GM21390 (cell line): ENCODE measurements at regions not wholly inside any gene's neighbourhood (a gene's known extent, or its start where the extent isn't known, plus 50 kb on each side); places are given as distances from the start of the nearest gene placed in this dataset.
"Not testable (repeated sequence)": the region's sequence is repeated elsewhere in the genome, so short reads cannot be mapped to it uniquely, and the experiment has no call there.

Experiments used
- ATAC-seq: cut with Tn5 transposase; IDR thresholded peaks from one replicate; pipeline ENCODE4 v1.9.1; 2021; ENCODE audit not compliant: unreplicated experiment

- peak; percentile 2 for ATAC-seq
Measured at GRCh38 chr10:23742807-23743206, 303.9 kb downstream of the OTUD1 start.

- no peak for ATAC-seq
Measured at GRCh38 chr10:23754179-23754578, 315.3 kb downstream of the OTUD1 start.

DNA sequence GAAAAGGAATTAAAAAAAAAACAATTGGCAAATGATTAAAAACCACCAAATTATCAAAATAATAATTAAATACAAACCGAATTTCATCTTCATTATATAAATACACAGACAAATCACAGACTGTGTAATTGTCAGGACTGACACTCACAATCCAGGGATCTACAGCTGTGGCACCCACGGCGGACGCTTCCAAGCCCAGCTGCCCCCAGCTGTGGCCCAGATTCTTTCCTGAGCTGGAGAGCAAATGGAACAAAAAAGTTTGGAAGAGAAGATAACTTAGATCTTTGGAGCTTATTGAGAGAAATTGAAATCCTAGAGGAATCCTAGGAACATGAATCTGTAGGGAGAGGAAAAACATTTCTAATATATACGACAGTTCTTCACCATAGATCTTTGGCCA is 316.1 kb downstream of the OTUD1 start:
- ATAC-seq: no peak

DNA sequence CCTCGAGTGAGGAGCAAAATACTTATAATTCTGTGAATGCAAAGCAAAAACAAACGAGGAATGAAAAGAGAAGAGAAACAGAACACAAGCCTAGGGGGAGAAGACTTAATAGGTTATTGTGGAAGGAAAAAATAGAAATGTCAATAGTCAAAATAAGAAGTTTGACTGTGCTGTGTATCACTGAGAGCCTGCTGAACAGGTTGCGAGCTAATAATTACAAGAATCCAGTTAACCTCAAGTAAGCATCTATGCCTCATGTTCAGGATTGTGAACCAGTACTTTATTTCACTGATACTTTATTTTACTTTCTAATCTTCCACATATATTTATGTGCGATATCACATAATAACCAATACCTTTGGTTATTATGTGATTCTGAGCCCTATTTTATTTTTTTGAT is 316.7 kb downstream of the OTUD1 start:
- ATAC-seq: no peak

DNA sequence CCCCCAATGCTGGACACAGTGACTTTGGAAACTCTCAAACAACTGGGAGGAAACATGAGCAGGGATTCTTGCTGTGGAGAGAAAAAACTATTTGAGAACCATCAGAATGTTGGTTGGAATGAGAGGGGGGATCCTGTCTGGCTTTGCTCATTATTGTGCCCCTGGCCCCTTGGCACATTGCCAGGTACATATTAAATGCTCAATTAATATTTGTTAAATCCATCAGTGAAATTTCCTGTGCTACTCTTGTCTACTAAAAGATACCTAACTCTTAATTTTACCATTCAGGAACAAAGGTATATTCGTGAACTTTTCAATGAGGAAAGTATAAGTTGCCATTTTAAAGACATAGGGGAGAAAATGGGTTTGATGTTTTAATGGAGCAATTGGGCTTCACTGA is 329.4 kb downstream of the OTUD1 start:
- no peak for ATAC-seq

- ATAC-seq: no peak
Measured at GRCh38 chr10:23777153-23777552, 338.3 kb downstream of the OTUD1 start.

GRCh38 chr10:23779301-23779700 is 340.4 kb downstream of the OTUD1 start:
- ATAC-seq: no peak

- ATAC-seq: no peak
Measured at GRCh38 chr10:23780331-23780730, 341.5 kb downstream of the OTUD1 start.

GRCh38 chr10:23786594-23786993 is 347.7 kb downstream of the OTUD1 start:
- ATAC-seq: no peak

- ATAC-seq: no peak
Measured at GRCh38 chr10:23793577-23793976, 354.7 kb downstream of the OTUD1 start.

DNA sequence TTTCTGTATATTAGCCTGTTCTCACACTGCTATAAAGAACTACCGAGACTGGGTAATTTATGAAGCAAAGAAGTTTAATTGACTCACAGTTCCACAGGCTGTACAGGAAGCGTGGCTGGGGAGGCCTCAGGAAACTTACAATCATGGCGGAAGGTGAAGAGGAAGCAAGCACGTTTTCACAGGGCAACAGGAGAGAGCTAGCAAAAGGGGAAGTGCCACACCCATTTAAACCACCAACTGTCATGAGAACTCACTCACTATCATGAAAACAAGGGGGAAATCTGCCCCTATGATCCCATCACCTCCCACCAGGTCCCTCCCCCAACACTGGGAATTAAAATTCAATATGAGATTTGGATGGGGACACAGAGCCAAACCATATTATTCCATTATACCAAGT is 358.6 kb downstream of the OTUD1 start:
- not testable (repeated sequence) for ATAC-seq

DNA sequence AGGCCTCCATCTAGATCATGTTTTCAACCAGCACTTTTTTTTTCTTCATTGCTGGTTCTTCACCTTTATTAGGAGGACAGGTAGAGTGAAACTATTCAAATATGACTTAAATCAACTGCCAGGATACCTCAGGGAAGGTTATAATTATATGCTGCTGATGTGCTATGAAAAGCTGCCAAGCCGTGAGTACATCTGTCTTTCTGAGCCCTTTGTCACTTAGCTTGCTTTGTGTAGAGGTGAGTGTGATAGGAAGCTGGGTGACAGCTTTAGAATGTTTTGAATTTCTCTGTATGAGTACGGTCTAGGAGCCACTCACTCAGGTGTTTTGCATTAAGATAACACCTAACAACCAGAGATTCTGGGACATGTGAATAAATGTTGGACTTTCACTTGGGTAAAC is 365.2 kb downstream of the OTUD1 start:
- no peak for ATAC-seq

- ATAC-seq: no peak
Measured at GRCh38 chr10:23813687-23814086, 374.8 kb downstream of the OTUD1 start.

DNA sequence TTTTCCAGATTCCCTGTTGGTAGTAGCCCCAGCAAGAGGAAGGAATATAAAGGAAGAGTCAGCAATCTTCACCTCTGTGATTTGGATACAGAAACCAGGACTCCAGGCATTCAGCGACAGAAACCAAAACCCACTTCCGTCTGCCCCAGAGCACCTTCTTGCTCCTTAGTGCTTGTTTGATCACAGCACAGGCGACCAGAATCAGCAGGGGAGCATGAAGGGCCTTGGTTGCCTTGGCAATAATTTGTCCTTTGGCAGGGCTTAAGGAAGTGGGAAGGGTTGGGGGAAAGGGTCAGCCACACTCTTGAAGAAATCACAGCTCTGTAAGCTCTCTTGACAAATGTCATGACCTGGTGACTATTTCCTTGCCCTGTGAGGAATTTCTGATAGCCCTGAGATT is 379.6 kb downstream of the OTUD1 start:
- ATAC-seq: no peak

DNA sequence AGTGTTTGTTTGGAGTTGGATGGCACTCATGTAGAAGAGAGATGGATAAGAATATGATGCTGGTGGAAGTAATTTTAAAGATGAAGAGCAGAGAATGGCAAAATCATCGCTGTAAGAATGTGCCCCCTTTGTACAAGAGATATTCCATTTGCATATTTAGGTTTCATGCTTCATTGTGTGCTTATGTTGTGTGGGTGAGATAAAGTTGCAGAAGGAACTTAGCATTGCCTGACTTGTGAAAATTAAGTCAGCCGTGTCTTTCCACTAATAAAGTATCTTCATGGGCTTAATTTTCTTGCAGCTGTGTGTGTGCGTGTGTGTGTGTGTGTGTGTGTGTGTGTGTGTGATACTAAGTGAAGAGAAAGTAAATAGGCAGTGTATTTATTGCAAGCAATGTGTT is 381.9 kb downstream of the OTUD1 start:
- no peak for ATAC-seq

DNA sequence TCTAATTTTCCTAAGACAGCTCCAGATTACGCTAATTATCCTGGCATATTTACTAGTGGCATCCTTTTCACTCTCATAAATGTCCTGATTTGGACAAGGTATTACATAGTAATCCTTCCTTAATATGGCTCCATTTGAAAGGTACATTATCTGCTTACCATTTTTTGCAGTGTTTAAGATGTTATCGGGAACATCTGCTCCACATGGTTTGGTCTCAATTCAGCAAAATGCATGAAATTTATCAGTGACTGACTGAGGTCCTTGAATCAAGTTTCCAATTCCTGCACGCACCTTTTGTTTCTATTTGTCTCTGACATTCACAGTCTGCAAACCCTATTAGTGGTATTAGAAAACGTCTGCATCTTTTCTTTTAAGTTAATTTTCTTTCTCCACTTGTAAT is 384.1 kb upstream of the KIAA1217 start:
- no peak for ATAC-seq

GRCh38 chr10:23826421-23826820 is 382.5 kb upstream of the KIAA1217 start:
- no peak for ATAC-seq

DNA sequence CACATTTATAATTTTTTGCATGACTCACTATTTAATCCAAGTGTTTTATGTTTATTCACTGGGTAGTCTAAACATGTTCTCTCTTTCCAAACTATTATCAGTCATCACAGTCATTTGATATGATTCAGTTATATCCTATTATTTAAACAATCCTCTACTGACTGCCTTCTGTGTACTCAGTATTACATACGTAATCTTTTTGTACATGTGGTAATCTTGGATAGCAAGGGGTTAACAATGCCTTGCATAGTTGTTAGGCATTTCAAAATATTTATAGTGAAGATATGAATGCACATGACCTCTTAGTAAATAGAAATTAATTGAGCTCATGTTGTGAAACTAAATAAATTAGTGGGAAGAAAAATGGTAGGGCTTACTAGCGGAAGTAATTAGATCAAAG is 379.4 kb upstream of the KIAA1217 start:
- ATAC-seq: no peak

DNA sequence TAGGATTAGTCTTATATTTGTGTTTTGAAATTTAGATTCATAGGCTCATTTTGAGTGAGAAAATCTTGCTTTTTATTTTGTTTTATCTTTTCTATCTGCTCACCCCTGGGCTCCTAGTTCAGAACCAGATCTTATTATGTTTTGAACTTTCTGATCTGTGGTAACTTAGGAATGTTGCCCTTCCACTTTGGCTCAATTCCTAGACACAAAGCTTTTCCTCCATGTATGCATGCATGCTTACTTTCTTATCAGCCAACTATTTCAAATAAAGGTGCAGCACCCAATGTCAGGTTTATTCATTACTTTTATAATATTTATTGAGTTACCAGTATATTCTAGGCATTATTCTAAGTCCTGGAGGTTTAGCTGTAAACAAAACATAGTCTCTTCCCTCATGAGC is 374.8 kb upstream of the KIAA1217 start:
- ATAC-seq: no peak

GRCh38 chr10:23850631-23851030 is 358.3 kb upstream of the KIAA1217 start:
- ATAC-seq: no peak

GRCh38 chr10:23859598-23859997 is 349.3 kb upstream of the KIAA1217 start:
- no peak for ATAC-seq

DNA sequence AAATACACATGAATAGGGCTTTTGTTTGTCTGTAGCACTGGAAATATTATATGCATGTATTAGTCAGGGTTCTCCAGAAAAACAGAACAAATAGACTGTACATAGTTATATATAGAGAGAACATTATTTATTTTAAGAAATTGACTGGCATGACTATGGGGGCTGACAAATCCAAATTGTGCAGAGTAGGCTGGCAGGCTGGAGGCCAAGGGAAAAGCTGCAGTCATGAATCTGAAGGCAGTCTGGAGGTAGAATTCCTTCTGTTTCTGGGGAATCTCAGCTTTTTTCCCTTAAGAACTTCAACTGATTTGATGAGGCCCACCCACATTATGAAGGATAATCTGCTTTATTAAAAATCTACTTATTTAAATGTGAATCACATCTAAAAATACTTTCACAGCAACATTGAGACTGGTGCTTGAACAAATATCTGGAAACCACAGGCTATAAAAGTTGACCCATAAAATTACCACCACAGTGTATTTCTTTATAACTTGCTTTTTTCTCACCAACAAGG is 344.2 kb upstream of the KIAA1217 start:
- ATAC-seq: no peak

DNA sequence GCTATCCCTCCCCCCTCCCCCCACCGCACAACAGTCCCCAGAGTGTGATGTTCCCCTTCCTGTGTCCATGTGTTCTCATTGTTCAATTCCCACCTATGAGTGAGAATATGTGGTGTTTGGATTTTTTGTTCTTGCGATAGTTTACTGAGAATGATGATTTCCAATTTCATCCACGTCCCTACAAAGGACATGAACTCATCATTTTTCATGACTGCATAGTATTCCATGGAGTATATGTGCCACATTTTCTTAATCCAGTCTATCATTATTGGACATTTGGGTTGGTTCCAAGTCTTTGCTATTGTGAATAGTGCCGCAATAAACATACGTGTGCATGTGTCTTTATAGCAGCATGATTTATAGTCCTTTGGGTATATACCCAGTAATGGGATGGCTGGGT is 342.0 kb upstream of the KIAA1217 start:
- ATAC-seq: not testable (repeated sequence)

DNA sequence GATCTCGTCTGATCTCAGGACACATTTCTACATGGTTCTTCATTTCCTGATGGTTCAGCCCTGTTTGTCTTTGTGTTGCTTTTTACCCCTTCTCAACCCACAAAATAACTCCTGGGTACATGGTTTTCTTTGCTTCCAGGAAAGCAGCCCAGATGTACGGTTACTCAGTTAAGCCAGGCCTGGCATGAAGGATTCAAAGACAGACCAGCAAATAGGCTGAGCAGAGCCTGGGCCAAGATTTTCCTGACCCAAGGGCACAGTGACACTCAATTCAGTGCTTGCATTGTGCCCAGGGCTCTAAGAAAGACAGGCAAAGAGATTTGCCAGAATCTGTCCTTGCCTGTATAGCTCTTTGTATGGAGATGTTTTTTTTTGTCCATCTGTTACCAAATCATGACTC is 340.8 kb upstream of the KIAA1217 start:
- ATAC-seq: no peak
